ENCODE measurements at regions not wholly inside any gene's neighbourhood (a gene's known extent, or its start where the extent isn't known, plus 50 kb on each side); places are given as distances from the start of the nearest gene placed in this dataset.

DNA sequence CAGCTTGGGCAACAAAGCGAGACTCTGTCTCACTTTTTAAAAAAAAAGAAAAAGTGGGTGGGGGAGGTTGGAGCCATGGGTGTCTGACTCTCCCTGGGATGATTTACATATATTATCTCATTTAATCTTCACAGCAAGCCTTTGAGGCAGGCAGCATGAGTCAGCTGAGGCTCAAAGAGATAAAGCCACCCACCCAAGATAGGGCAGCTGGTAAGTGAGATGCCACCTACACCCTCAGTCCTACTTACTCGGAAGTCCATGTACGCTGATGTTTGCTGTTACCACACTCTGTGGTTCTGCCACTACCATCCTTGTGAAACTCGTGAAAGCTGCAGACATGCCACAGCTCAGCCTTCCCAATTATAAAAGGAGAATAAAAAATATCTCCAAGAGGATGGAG is 142.0 kb upstream of the TSHZ3 start:
- TF ChIP-seq POLR2A (IDR thresholded peaks at IDR 0.05; ENCODE audit: low read length) (no peak), GATA1 (IDR thresholded peaks at IDR 0.05; ENCODE audit: low read depth, low read length) (no peak)
